Spleen (tissue), 11 donors: ENCODE measurements at regions not wholly inside any gene's neighbourhood (a gene's known extent, or its start where the extent isn't known, plus 50 kb on each side); places are given as distances from the start of the nearest gene placed in this dataset.

Experiments
- DNase-seq: peaks from one replicate; pipeline ENCODE4 v3.0.0-alpha.2; 2020
- H3K27ac ChIP-seq, 8 donors: fragments of 200-600 bp; sonication (generic) in 7 of 8; 1 replicate in 4 of 8; 2 replicates in 4 of 8; pipeline versions ENCODE4 v1.5.0 to v1.8.0; 2016 to 2021; ENCODE audit warnings: inconsistent platforms in 4 of 8, mild to moderate bottlenecking in 4 of 8, moderate library complexity in 1 of 8
- H3K27me3 ChIP-seq, 7 donors: fragments of 200-600 bp; sonication (generic) in 6 of 7; replicated peaks in 1 of 7; 1 replicate in 4 of 7; 2 replicates in 3 of 7; pipeline versions ENCODE4 v1.5.0 to v1.8.0; 2016 to 2021; ENCODE audit warnings: inconsistent platforms in 3 of 7, mild to moderate bottlenecking in 1 of 7
- H3K36me3 ChIP-seq, 6 donors: fragments of 200-600 bp; sonication (generic) in 5 of 6; 1 replicate in 4 of 6; 2 replicates in 2 of 6; pipeline versions ENCODE4 v1.5.0 to v1.8.0; 2016 to 2021; ENCODE audit warnings: inconsistent platforms in 2 of 6
- H3K4me1 ChIP-seq, 6 donors: fragments of 200-600 bp; sonication (generic) in 5 of 6; 1 replicate in 3 of 6; 2 replicates in 3 of 6; pipeline versions ENCODE4 v1.5.0 to v1.8.0; 2016 to 2021; ENCODE audit warnings: inconsistent platforms in 3 of 6
- H3K4me3 ChIP-seq, 8 donors: fragments of 200-600 bp; sonication (generic) in 7 of 8; 1 replicate in 4 of 8; 2 replicates in 4 of 8; pipeline versions ENCODE4 v1.5.0 to v1.8.0; 2016 to 2021; ENCODE audit warnings: inconsistent platforms in 4 of 8, mild to moderate bottlenecking in 4 of 8, moderate library complexity in 2 of 8
- H3K9me3 ChIP-seq, 8 donors: fragments of 200-600 bp; sonication (generic) in 7 of 8; 1 replicate in 4 of 8; 2 replicates in 4 of 8; pipeline versions ENCODE4 v1.5.0 to v1.8.0; 2016 to 2021; ENCODE audit warnings: inconsistent platforms in 4 of 8
- CTCF ChIP-seq, 11 experiments: fragments of 200-600 bp in 7 of 11; fragments of 450-650 bp in 4 of 11; sonication (generic) in 4 of 11; IDR thresholded peaks in 8 of 11; conservative IDR thresholded peaks in 3 of 11; 1 replicate in 7 of 11; 2 replicates in 4 of 11; pipeline versions ENCODE4 v1.4.0 to v1.8.0; 2016 to 2021; ENCODE audit warnings: antibody characterized with exemption in 11 of 11, inconsistent platforms in 4 of 11, mild to moderate bottlenecking in 1 of 11
- POLR2A ChIP-seq, 3 donors: fragments of 450-650 bp; IDR thresholded peaks; one replicate each; pipeline ENCODE4 v1.5.1; 2017; ENCODE audit warnings: antibody characterized with exemption in 3 of 3, mild to moderate bottlenecking in 1 of 3
- POLR2AphosphoS5 ChIP-seq, 3 donors: sonication (generic); formaldehyde crosslinking; IDR thresholded peaks; one replicate each; pipeline ENCODE4 v1.5.1; 2017; ENCODE audit warnings: antibody characterized with exemption in 3 of 3
- WGBS, 5 donors: extraction: QIAGEN DNeasy Blood & Tissue Kit in 3 of 5; methylation state at CpG; one replicate each; pipeline versions ENCODE4 v1.1.5 to v1.1.7; 2013 to 2018; 5-methylcytosine and 5-hydroxymethylcytosine counted together
- intact Hi-C: fragments of 100-400 bp; cut with DNase I; formaldehyde crosslinking; loops from one replicate; pipeline ENCODE4 v1.15.0; 2023; ENCODE audit warnings: low total_unique reads
- donor health status: healthy with polysubstance abuse.
- donor health status: DM: no; HTN: no; CAD: no; lungs with moderate emphysema.
- donor health status: DM: no; HTN: no; CAD: no.
- donor health status: Bipolar disorder and iron deficiency.
- donor health status: healthy.
- donor health status: DM: no; HTN: no; CAD: no.
- donor health status: DM: yes; HTN: yes; CAD: no.

GRCh38 chr2:58533376-58533775, 292.3 kb upstream of the FANCL start:
- TF ChIP-seq POLR2A (IDR thresholded peaks at IDR 0.05) (no peak), POLR2AphosphoS5 (IDR thresholded peaks at IDR 0.05) (no peak), CTCF (IDR thresholded peaks at IDR 0.05 in 8 of 11, conservative IDR thresholded peaks at IDR 0.05 in 3 of 11) (no peak)
- H3K27me3 ChIP-seq, result no peaks in the 10 kb centered on the region
- no peak for DNase-seq
- WGBS, 5 donors, result 81 to 92% (median 82%) methylated on average over 3 of the region's 3 CpGs
- no peak overlapping the region for H3K4me3 ChIP-seq
- no peaks in the 10 kb centered on the region for H3K4me1 ChIP-seq
- no peaks in the 10 kb centered on the region for H3K36me3 ChIP-seq
- intact Hi-C loops, result no loop called here
- H3K27ac ChIP-seq, result no peak overlapping the region
- H3K9me3 ChIP-seq, result no peaks in the 10 kb centered on the region

- whole genome bisulfite sequencing, 5 donors, result 84 to 96% (median 92%) methylated on average over 3 of the region's 3 CpGs
- no peaks in the 10 kb centered on the region for H3K9me3 ChIP-seq
- intact Hi-C loops, result no loop called here
- H3K4me1 ChIP-seq, result no peaks in the 10 kb centered on the region
- H3K27ac ChIP-seq, result no peak overlapping the region
- no peaks in the 10 kb centered on the region for H3K27me3 ChIP-seq
- H3K4me3 ChIP-seq, result no peak overlapping the region
- H3K36me3 ChIP-seq, result no peaks in the 10 kb centered on the region
- TF ChIP-seq CTCF (IDR thresholded peaks at IDR 0.05 in 8 of 11, conservative IDR thresholded peaks at IDR 0.05 in 3 of 11), result no peak
- TF ChIP-seq POLR2A (IDR thresholded peaks at IDR 0.05), result no peak
- TF ChIP-seq POLR2AphosphoS5 (IDR thresholded peaks at IDR 0.05), result no peak
- DNase-seq, result no peak
These were observed 291.5 kb upstream of the FANCL start for GRCh38 chr2:58532641-58533040.

GRCh38 chr2:58527647-58528046, 286.5 kb upstream of the FANCL start:
- no peak overlapping the region for H3K4me3 ChIP-seq
- DNase-seq, result no peak
- no peaks in the 10 kb centered on the region for H3K9me3 ChIP-seq
- H3K4me1 ChIP-seq, result no peaks in the 10 kb centered on the region
- no peaks in the 10 kb centered on the region for H3K36me3 ChIP-seq
- intact Hi-C loops, result no loop called here
- H3K27ac ChIP-seq, result no peak overlapping the region
- TF ChIP-seq CTCF (IDR thresholded peaks at IDR 0.05 in 8 of 11, conservative IDR thresholded peaks at IDR 0.05 in 3 of 11), result no peak
- 81 to 89% (median 82%) methylated on average over 3 of the region's 3 CpGs for whole genome bisulfite sequencing, 5 donors
- no peaks in the 10 kb centered on the region for H3K27me3 ChIP-seq

- Histone ChIP-seq H3K27me3 (no peaks in the 10 kb centered on the region), H3K4me3 (no peak overlapping the region), H3K36me3 (no peaks in the 10 kb centered on the region), H3K9me3 (no peaks in the 10 kb centered on the region), H3K27ac (no peak overlapping the region), H3K4me1 (no peaks in the 10 kb centered on the region)
- intact Hi-C loops, result no loop called here
- WGBS, 5 donors, result 69 to 78% (median 73%) methylated on average over 7 of the region's 7 CpGs
- TF ChIP-seq POLR2AphosphoS5 (IDR thresholded peaks at IDR 0.05) (no peak), CTCF (IDR thresholded peaks at IDR 0.05 in 8 of 11, conservative IDR thresholded peaks at IDR 0.05 in 3 of 11) (no peak), POLR2A (IDR thresholded peaks at IDR 0.05) (no peak)
- no peak for DNase-seq
These were observed 280.9 kb upstream of the FANCL start for GRCh38 chr2:58521803-58522554.
